Choroid plexus epithelial cell (primary cell): ENCODE measurements at regions not wholly inside any gene's neighbourhood (a gene's known extent, or its start where the extent isn't known, plus 50 kb on each side); places are given as distances from the start of the nearest gene placed in this dataset.
"Not testable (repeated sequence)": the region's sequence is repeated elsewhere in the genome, so short reads cannot be mapped to it uniquely, and the experiment has no call there.

Experiments used
- DNase-seq: peaks from one replicate; pipeline ENCODE4 v3.0.0-alpha.2; 2010; ENCODE audit warnings: low read depth
- H3K4me3 ChIP-seq: 2 replicates; pipeline ENCODE4 v1.5.1; 2011; ENCODE audit warnings: low read depth, mild to moderate bottlenecking, control low read depth, low read length, moderate library complexity
- CTCF ChIP-seq: conservative IDR thresholded peaks from 2 replicates; pipeline ENCODE4 v1.5.1; 2011; ENCODE audit warnings: low read depth, mild to moderate bottlenecking, control low read depth, inconsistent platforms, low read length, moderate library complexity

- H3K4me3 ChIP-seq: no peak overlapping the region
- TF ChIP-seq CTCF: no peak
- DNase-seq: no peak
Measured at GRCh38 chr2:56812432-56812831, 628.6 kb downstream of the CCDC85A start.

GRCh38 chr2:56813490-56813889 lies 629.7 kb downstream of the CCDC85A start:
- no peak overlapping the region for H3K4me3 ChIP-seq
- TF ChIP-seq CTCF: no peak
- DNase-seq: no peak

- no peak for DNase-seq
- TF ChIP-seq CTCF: no peak
- no peak overlapping the region for H3K4me3 ChIP-seq
Measured at GRCh38 chr2:56816666-56817065, 632.9 kb downstream of the CCDC85A start.

GRCh38 chr2:56831780-56832179 lies 648.0 kb downstream of the CCDC85A start:
- no peak overlapping the region for H3K4me3 ChIP-seq
- DNase-seq: no peak
- TF ChIP-seq CTCF: no peak

- DNase-seq: no peak
- H3K4me3 ChIP-seq: no peak overlapping the region
- TF ChIP-seq CTCF: no peak
Measured at GRCh38 chr2:56834686-56835085, 650.9 kb downstream of the CCDC85A start.

- not testable (repeated sequence) for DNase-seq, H3K4me3 ChIP-seq
Measured at GRCh38 chr2:56840009-56840408, 656.2 kb downstream of the CCDC85A start.

- no peak overlapping the region for H3K4me3 ChIP-seq
- TF ChIP-seq CTCF: no peak
- DNase-seq: no peak
Measured at GRCh38 chr2:56860991-56861390, 677.2 kb downstream of the CCDC85A start.

GRCh38 chr2:56871644-56872043 lies 687.9 kb downstream of the CCDC85A start:
- DNase-seq: peak; percentile 3
- H3K4me3 ChIP-seq: no peak overlapping the region
- no peak for TF ChIP-seq CTCF
